IPS DF 4.7 (cell line): ENCODE measurements at regions not wholly inside any gene's neighbourhood (a gene's known extent, or its start where the extent isn't known, plus 50 kb on each side); places are given as distances from the start of the nearest gene placed in this dataset.

Source experiments
- DNase-seq: peaks from one replicate; pipeline ENCODE4 v3.0.0-alpha.2; 2013; ENCODE audit warnings: low spot score; ENCODE audit errors: extremely low read depth

- DNase-seq, result no peak
These were observed 95.3 kb upstream of the PARP11 start for GRCh38 chr12:3968523-3968922.

GRCh38 chr12:3967556-3968160 is 94.5 kb upstream of the PARP11 start:
- DNase-seq, result no peak

- no peak for DNase-seq
These were observed 93.2 kb upstream of the PARP11 start for GRCh38 chr12:3966376-3966775.

GRCh38 chr12:3965046-3965445 is 91.8 kb upstream of the PARP11 start:
- DNase-seq, result no peak

GRCh38 chr12:3964439-3964838 is 91.2 kb upstream of the PARP11 start:
- peak; percentile 46 for DNase-seq

GRCh38 chr12:3962631-3963483 is 89.7 kb upstream of the PARP11 start:
- no peak for DNase-seq

GRCh38 chr12:3961591-3961990 is 88.4 kb upstream of the PARP11 start:
- no peak for DNase-seq

- DNase-seq, result no peak
These were observed 86.8 kb upstream of the PARP11 start for GRCh38 chr12:3959799-3960560.

- no peak for DNase-seq
These were observed 85.3 kb upstream of the PARP11 start for GRCh38 chr12:3958534-3958933.

GRCh38 chr12:3951380-3952135 is 78.4 kb upstream of the PARP11 start:
- DNase-seq, result no peak

GRCh38 chr12:3950714-3951320 is 77.6 kb upstream of the PARP11 start:
- DNase-seq, result no peak

GRCh38 chr12:3947781-3948180 is 74.6 kb upstream of the PARP11 start:
- DNase-seq, result no peak

GRCh38 chr12:3945671-3946070 is 72.5 kb upstream of the PARP11 start:
- DNase-seq, result no peak

GRCh38 chr12:3944620-3945019 is 71.4 kb upstream of the PARP11 start:
- peak; percentile 82 for DNase-seq

- DNase-seq, result no peak
These were observed 64.9 kb upstream of the PARP11 start for GRCh38 chr12:3938042-3938544.

- DNase-seq, result no peak
These were observed 61.9 kb upstream of the PARP11 start for GRCh38 chr12:3935078-3935477.

GRCh38 chr12:3933819-3934192 is 60.6 kb upstream of the PARP11 start:
- DNase-seq, result no peak

GRCh38 chr12:3933074-3933818 is 60.0 kb upstream of the PARP11 start:
- DNase-seq, result no peak

GRCh38 chr12:3931776-3932175 is 58.6 kb upstream of the PARP11 start:
- DNase-seq, result no peak

- no peak for DNase-seq
These were observed 58.0 kb upstream of the PARP11 start for GRCh38 chr12:3931206-3931605.
